ENCODE measurements at regions not wholly inside any gene's neighbourhood (a gene's known extent, or its start where the extent isn't known, plus 50 kb on each side); places are given as distances from the start of the nearest gene placed in this dataset.

DNA sequence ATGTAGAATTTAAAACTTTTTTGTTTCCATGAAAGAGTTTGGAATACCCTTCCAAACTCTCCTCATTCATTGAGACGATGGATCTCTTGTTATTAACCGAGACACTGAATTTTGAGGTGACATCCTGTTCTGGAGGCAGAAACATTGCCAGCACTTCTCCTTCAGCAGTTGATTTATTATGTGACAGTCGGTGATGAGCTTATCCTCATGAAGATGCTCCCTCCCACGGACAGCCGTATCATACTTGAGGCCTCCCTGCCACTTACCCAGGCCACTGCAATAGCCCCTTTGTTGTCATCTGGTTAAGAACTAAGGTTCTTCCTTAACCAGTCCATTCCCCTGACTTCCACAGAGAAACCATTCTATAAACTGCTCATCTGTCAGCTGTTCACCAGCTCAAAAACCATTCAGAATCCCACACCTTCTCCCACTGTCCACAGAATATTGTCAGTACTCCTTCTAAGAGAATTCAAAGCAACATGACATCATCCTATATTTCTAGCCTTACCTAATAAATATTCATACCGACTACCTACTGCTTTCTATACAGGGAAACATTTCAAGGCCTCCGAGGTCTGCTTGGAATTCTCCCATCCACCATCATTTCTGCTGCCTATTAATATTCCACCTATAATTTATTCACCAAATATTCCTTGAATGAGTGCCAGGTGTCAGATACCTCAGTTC lies 139.0 kb upstream of the TRIB2 start:
- DNase-seq (ENCODE audit: low read depth) = no peak
- no peak overlapping the region for H3K4me3 ChIP-seq (ENCODE audit: low read depth, low read length)
- TF ChIP-seq, protein P1, sequence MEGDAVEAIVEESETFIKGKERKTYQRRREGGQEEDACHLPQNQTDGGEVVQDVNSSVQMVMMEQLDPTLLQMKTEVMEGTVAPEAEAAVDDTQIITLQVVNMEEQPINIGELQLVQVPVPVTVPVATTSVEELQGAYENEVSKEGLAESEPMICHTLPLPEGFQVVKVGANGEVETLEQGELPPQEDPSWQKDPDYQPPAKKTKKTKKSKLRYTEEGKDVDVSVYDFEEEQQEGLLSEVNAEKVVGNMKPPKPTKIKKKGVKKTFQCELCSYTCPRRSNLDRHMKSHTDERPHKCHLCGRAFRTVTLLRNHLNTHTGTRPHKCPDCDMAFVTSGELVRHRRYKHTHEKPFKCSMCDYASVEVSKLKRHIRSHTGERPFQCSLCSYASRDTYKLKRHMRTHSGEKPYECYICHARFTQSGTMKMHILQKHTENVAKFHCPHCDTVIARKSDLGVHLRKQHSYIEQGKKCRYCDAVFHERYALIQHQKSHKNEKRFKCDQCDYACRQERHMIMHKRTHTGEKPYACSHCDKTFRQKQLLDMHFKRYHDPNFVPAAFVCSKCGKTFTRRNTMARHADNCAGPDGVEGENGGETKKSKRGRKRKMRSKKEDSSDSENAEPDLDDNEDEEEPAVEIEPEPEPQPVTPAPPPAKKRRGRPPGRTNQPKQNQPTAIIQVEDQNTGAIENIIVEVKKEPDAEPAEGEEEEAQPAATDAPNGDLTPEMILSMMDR (conservative IDR thresholded peaks at IDR 0.05; ENCODE audit: low read depth, low read length) = no peak

DNA sequence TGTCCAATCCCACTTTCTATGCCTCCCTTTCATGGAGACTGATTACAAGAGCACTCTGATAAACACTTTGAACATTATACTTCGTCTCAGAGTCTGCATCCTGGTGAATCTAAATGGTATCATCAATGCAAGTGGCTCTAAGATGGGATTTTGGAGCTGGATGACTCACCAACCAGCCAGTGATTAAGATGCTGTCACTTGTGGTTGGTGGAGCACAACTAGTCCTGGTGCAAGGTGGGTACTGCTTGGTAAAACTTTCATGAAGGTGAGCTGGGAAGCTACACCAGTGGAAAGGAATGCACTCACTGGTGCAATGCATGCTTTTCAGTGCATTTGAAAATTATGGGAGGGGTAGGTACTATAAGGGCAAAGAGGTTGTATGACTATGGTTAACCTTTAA lies 137.7 kb upstream of the TRIB2 start:
- H3K4me3 ChIP-seq (ENCODE audit: low read depth, low read length) = no peak overlapping the region
- no peak for DNase-seq (ENCODE audit: low read depth)
- TF ChIP-seq, protein P1 (conservative IDR thresholded peaks at IDR 0.05; ENCODE audit: low read depth, low read length) = no peak

DNA sequence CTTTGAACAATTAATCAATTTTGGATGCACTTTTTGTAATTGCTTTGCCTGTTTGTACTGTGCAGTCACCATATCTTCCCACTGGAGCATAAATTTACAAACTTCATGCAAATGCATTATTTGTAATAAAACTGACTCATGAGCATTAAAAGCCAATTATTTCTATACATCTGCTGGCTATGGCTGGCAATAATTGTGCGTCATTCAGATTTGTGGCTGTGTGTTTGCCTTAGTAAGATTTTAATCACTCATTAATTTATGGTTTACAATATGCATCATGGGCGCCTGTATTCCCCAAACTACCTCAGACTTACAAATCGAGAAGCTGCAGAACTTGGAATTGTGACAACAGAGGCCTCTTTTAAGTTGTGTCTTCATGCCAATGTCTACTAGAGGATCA lies 132.4 kb upstream of the TRIB2 start:
- no peak overlapping the region for H3K4me3 ChIP-seq (ENCODE audit: low read depth, low read length)
- TF ChIP-seq, protein P1 (conservative IDR thresholded peaks at IDR 0.05; ENCODE audit: low read depth, low read length) = no peak
- no peak for DNase-seq (ENCODE audit: low read depth)

DNA sequence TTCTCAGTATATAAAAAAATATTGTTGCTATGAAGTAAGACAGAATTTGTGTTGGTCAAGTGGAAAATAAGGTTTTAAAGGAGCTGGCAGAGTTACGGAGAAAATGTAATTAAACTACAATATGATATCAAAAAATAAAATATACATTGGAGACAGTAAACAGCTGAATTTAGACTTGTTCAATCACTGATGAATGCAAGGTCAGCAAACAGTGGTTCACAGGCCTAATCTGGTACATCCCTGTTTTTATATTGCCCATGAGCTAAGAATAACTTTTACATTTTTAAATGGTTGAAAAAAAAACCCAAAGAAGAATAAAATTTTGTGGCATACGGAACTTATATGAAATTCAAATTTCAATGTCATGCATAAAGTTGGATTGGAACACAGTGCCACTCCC lies 131.0 kb upstream of the TRIB2 start:
- no peak for DNase-seq (ENCODE audit: low read depth)
- TF ChIP-seq, protein P1 (conservative IDR thresholded peaks at IDR 0.05; ENCODE audit: low read depth, low read length) = no peak
- no peak overlapping the region for H3K4me3 ChIP-seq (ENCODE audit: low read depth, low read length)

DNA sequence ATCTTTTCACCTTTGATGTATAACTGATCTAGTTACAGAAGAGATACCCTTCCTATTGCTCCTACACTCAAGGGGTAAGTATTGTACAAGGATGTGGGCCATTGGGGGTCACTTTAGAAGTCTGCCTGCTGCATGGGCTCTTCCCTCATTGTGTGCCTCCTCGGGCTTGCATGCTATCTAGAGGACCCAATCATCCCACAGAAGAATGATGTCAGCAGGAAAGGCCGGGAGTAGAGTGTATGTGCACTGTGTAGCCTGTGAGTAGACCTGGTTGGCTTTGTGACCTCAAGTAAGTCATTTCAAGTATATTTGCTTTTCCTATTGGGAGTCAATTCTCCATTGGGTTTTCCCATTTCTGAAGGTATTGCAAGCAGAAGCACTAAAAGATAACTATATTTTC lies 129.5 kb upstream of the TRIB2 start:
- H3K4me3 ChIP-seq (ENCODE audit: low read depth, low read length) = no peak overlapping the region
- TF ChIP-seq, protein P1 (conservative IDR thresholded peaks at IDR 0.05; ENCODE audit: low read depth, low read length) = no peak
- no peak for DNase-seq (ENCODE audit: low read depth)

DNA sequence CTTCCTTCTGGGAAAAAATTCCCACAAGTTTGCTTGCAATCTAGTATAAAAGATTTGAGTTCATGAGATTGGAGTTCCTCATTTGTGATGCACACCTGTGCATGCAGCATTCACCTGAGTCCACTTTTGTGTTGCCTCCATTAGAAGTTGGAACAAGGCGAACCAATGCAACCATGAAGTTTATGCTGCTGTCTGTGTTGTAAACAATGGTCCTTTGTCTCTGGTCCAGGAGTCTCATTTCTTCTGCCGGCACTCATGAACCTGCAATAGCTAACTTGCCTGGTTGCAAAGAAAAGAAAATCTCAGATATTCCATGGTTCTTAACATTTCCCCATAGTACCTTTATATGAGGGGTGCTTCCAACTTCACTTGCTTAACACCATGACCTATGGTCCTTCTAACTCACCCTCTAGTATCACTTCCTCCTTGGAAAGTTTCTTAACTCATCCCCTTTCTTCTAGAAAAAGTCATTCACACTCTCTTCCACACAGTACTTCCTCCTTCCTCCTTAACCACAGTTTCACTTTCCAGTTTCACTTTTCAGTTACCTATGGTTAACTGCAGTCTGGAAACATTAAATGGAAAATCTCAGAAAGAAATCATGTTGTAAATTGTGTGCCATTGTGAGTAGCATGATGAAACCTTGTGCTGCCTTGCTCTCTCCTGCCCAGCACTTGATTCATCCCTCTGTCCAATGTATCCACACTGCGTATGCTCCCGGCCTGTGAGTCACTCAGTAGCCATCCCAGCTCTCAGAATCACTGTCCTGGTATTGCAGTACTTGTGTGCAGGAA lies 128.8 kb upstream of the TRIB2 start:
- no peak overlapping the region for H3K4me3 ChIP-seq (ENCODE audit: low read depth, low read length)
- peak; percentile 95 for DNase-seq (ENCODE audit: low read depth)
- TF ChIP-seq, protein P1 (conservative IDR thresholded peaks at IDR 0.05; ENCODE audit: low read depth, low read length) = no peak

Measured in choroid plexus epithelial cell (primary cell).